Upper lobe of right lung (tissue), 1 donor: ENCODE measurements at regions not wholly inside any gene's neighbourhood (a gene's known extent, or its start where the extent isn't known, plus 50 kb on each side); places are given as distances from the start of the nearest gene placed in this dataset.
"Not testable (repeated sequence)": the region's sequence is repeated elsewhere in the genome, so short reads cannot be mapped to it uniquely, and the experiment has no call there.

Experiments
- ATAC-seq: fragments of 200-7000 bp; cut with Tn5 transposase; one replicate; pipeline ENCODE4 v1.9.1; 2020; ENCODE audit warnings: mild to moderate bottlenecking, moderate library complexity
- DNase-seq: peaks from one replicate; pipeline ENCODE4 v3.0.0-alpha.2; 2020
- H3K27ac ChIP-seq: fragments of 200-600 bp; one replicate; pipeline ENCODE4 v1.8.0; 2022
- H3K27me3 ChIP-seq: fragments of 200-600 bp; one replicate; pipeline ENCODE4 v1.8.0; 2022; ENCODE audit warnings: mild to moderate bottlenecking
- H3K36me3 ChIP-seq: fragments of 200-600 bp; one replicate; pipeline ENCODE4 v1.8.0; 2022
- H3K4me1 ChIP-seq: fragments of 200-600 bp; one replicate; pipeline ENCODE4 v1.8.0; 2022
- H3K4me3 ChIP-seq: fragments of 200-600 bp; one replicate; pipeline ENCODE4 v1.8.0; 2022; ENCODE audit warnings: mild to moderate bottlenecking
- H3K9me3 ChIP-seq: fragments of 200-600 bp; one replicate; pipeline ENCODE4 v1.8.0; 2022
- CTCF ChIP-seq: fragments of 200-600 bp; IDR thresholded peaks from one replicate; pipeline ENCODE4 v1.8.0; 2022; ENCODE audit warnings: antibody characterized with exemption
- intact Hi-C: fragments of 100-400 bp; cut with DNase I; formaldehyde crosslinking; loops from one replicate; pipeline ENCODE4 v1.11.0; 2022
- donor health status: DM: no; HTN: yes; CAD: no; lungs with severe emphysema.

GRCh38 chr17:6255322-6255721 is 179.6 kb downstream of the AIPL1 start:
- Histone ChIP-seq H3K4me3 (no peak overlapping the region), H3K36me3 (no peaks in the 10 kb centered on the region), H3K27me3 (no peaks in the 10 kb centered on the region), H3K9me3 (no peaks in the 10 kb centered on the region), H3K4me1 (no peaks in the 10 kb centered on the region), H3K27ac (no peak overlapping the region)
- TF ChIP-seq CTCF: no peak
- DNase-seq (no peak), ATAC-seq (no peak)
- intact Hi-C loops: no loop called here

- TF ChIP-seq CTCF: no peak
- ATAC-seq (no peak), DNase-seq (no peak)
- H3K27ac ChIP-seq: no peak overlapping the region
- no peaks in the 10 kb centered on the region for H3K4me1 ChIP-seq
- no peaks in the 10 kb centered on the region for H3K9me3 ChIP-seq
- no peaks in the 10 kb centered on the region for H3K27me3 ChIP-seq
- intact Hi-C loops: no loop called here
- H3K36me3 ChIP-seq: no peaks in the 10 kb centered on the region
- H3K4me3 ChIP-seq: no peak overlapping the region
Measured at GRCh38 chr17:6254036-6254435, 180.9 kb downstream of the AIPL1 start.

GRCh38 chr17:6251640-6252039 is 181.5 kb downstream of the WSCD1 start:
- H3K27ac ChIP-seq, H3K36me3 ChIP-seq, H3K9me3 ChIP-seq, H3K4me1 ChIP-seq, ATAC-seq, DNase-seq, H3K27me3 ChIP-seq, intact Hi-C loops, H3K4me3 ChIP-seq: not testable (repeated sequence)

- no peaks in the 10 kb centered on the region for H3K27me3 ChIP-seq
- no peak for TF ChIP-seq CTCF
- no peak overlapping the region for H3K27ac ChIP-seq
- H3K9me3 ChIP-seq: no peaks in the 10 kb centered on the region
- no peaks in the 10 kb centered on the region for H3K36me3 ChIP-seq
- no peak for ATAC-seq
- H3K4me3 ChIP-seq: no peak overlapping the region
- no peaks in the 10 kb centered on the region for H3K4me1 ChIP-seq
- intact Hi-C loops: no loop called here
- DNase-seq: no peak
Measured at GRCh38 chr17:6249732-6250131, 179.6 kb downstream of the WSCD1 start.

- intact Hi-C loops: no loop called here
- no peak for TF ChIP-seq CTCF
- H3K4me1 ChIP-seq: no peaks in the 10 kb centered on the region
- H3K27ac ChIP-seq: no peak overlapping the region
- H3K9me3 ChIP-seq: no peaks in the 10 kb centered on the region
- no peak for DNase-seq
- ATAC-seq: no peak
- no peaks in the 10 kb centered on the region for H3K36me3 ChIP-seq
- no peak overlapping the region for H3K4me3 ChIP-seq
- no peaks in the 10 kb centered on the region for H3K27me3 ChIP-seq
Measured at GRCh38 chr17:6248061-6248460, 177.9 kb downstream of the WSCD1 start.

- H3K27me3 ChIP-seq: peaks cover 10% of the 10 kb centered on the region
- no peaks in the 10 kb centered on the region for H3K9me3 ChIP-seq
- intact Hi-C loops: no loop called here
- no peak overlapping the region for H3K27ac ChIP-seq
- no peaks in the 10 kb centered on the region for H3K4me1 ChIP-seq
- no peak overlapping the region for H3K4me3 ChIP-seq
- TF ChIP-seq CTCF: no peak
- no peak for ATAC-seq
- no peaks in the 10 kb centered on the region for H3K36me3 ChIP-seq
- no peak for DNase-seq
Measured at GRCh38 chr17:6245301-6246177, 175.4 kb downstream of the WSCD1 start.
